ENCODE measurements at regions not wholly inside any gene's neighbourhood (a gene's known extent, or its start where the extent isn't known, plus 50 kb on each side); places are given as distances from the start of the nearest gene placed in this dataset.

DNA sequence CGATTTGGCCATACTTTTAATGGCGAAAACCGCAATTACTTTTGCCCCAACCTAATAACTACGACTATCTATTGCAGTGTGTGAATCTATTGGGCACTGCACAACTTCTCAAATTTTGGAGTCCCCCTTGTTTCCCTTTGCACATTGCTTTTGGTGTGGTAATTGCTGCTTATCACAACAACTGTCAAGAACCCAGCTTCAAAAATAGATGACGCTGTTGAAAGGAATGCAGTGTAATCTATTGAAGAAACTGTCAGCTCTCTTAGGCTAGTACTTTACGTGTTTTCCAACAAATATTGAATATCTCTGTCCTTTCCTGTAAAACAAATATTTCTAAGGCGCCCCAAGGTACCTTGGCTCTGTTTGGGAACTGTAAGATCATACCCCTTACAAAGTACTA, 222.8 kb upstream of the UBE2E2 start:
- no peak overlapping the region for H3K4me3 Mint-ChIP-seq (ENCODE audit: unreplicated experiment)
- no peaks in the 10 kb centered on the region for H3K9me3 ChIP-seq
- peaks cover 11% of the 10 kb centered on the region for H3K9me3 Mint-ChIP-seq (ENCODE audit: unreplicated experiment)
- POLR2A ChIA-PET, result no interaction called here
- TF ChIP-seq, protein P1, sequence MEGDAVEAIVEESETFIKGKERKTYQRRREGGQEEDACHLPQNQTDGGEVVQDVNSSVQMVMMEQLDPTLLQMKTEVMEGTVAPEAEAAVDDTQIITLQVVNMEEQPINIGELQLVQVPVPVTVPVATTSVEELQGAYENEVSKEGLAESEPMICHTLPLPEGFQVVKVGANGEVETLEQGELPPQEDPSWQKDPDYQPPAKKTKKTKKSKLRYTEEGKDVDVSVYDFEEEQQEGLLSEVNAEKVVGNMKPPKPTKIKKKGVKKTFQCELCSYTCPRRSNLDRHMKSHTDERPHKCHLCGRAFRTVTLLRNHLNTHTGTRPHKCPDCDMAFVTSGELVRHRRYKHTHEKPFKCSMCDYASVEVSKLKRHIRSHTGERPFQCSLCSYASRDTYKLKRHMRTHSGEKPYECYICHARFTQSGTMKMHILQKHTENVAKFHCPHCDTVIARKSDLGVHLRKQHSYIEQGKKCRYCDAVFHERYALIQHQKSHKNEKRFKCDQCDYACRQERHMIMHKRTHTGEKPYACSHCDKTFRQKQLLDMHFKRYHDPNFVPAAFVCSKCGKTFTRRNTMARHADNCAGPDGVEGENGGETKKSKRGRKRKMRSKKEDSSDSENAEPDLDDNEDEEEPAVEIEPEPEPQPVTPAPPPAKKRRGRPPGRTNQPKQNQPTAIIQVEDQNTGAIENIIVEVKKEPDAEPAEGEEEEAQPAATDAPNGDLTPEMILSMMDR (IDR thresholded peaks at IDR 0.05; ENCODE audit: insufficient read depth in 1 of 2, low read depth in 1 of 2, low read length in 1 of 2, severe bottlenecking in 1 of 2, unreplicated experiment in 1 of 2), result no peak
- peaks cover 13% of the 10 kb centered on the region for H3K4me1 ChIP-seq
- H3K36me3 Mint-ChIP-seq (ENCODE audit: insufficient read depth, unreplicated experiment), result no peaks in the 10 kb centered on the region
- H3K27me3 ChIP-seq (replicated peaks; ENCODE audit: control insufficient read depth, insufficient read depth, low read length), result no peaks in the 10 kb centered on the region
- no TSS peak for BruUV-seq (replicated peaks)
- CTCF ChIA-PET, result no interaction called here
- H3K36me3 ChIP-seq (ENCODE audit: control insufficient read depth, insufficient read depth, low read length), result no peaks in the 10 kb centered on the region
- H3K27me3 Mint-ChIP-seq (ENCODE audit: insufficient read depth, unreplicated experiment), result peaks cover 2% of the 10 kb centered on the region
- no peak overlapping the region for H3K4me3 ChIP-seq (ENCODE audit: low read depth, low read length)
- intact Hi-C loops (cut with micrococcal nuclease; ENCODE audit: unreplicated experiment), result no loop called here
- peak in 1 of 2 experiments; percentile 5 for DNase-seq
- H3K27ac Mint-ChIP-seq (ENCODE audit: unreplicated experiment), result no peak overlapping the region
- peaks cover 7% of the 10 kb centered on the region for H3K4me1 Mint-ChIP-seq (ENCODE audit: low read depth, unreplicated experiment)

GRCh38 chr3:22981166-22981565, 222.0 kb upstream of the UBE2E2 start:
- Histone ChIP-seq H3K4me3 (ENCODE audit: low read depth, low read length) (no peak overlapping the region), H3K36me3 (ENCODE audit: control insufficient read depth, insufficient read depth, low read length) (no peaks in the 10 kb centered on the region), H3K27me3 (replicated peaks; ENCODE audit: control insufficient read depth, insufficient read depth, low read length) (no peaks in the 10 kb centered on the region), H3K4me1 (peaks cover 13% of the 10 kb centered on the region), H3K9me3 (no peaks in the 10 kb centered on the region)
- Mint-ChIP-seq H3K4me1 (ENCODE audit: low read depth, unreplicated experiment) (peaks cover 7% of the 10 kb centered on the region), H3K27ac (ENCODE audit: unreplicated experiment) (no peak overlapping the region), H3K27me3 (ENCODE audit: insufficient read depth, unreplicated experiment) (peaks cover 2% of the 10 kb centered on the region), H3K36me3 (ENCODE audit: insufficient read depth, unreplicated experiment) (no peaks in the 10 kb centered on the region), H3K4me3 (ENCODE audit: unreplicated experiment) (no peak overlapping the region), H3K9me3 (ENCODE audit: unreplicated experiment) (peaks cover 12% of the 10 kb centered on the region)
- no peak for DNase-seq
- intact Hi-C loops (cut with micrococcal nuclease; ENCODE audit: unreplicated experiment), result no loop called here
- CTCF ChIA-PET, result no interaction called here
- BruUV-seq (replicated peaks), result no TSS peak
- TF ChIP-seq, protein P1 (IDR thresholded peaks at IDR 0.05; ENCODE audit: insufficient read depth in 1 of 2, low read depth in 1 of 2, low read length in 1 of 2, severe bottlenecking in 1 of 2, unreplicated experiment in 1 of 2), result no peak
- POLR2A ChIA-PET, result no interaction called here

GRCh38 chr3:22981861-22982260, 221.3 kb upstream of the UBE2E2 start:
- peaks cover 13% of the 10 kb centered on the region for H3K4me1 ChIP-seq
- H3K36me3 ChIP-seq (ENCODE audit: control insufficient read depth, insufficient read depth, low read length), result no peaks in the 10 kb centered on the region
- H3K4me3 ChIP-seq (ENCODE audit: low read depth, low read length), result no peak overlapping the region
- intact Hi-C loops (cut with micrococcal nuclease; ENCODE audit: unreplicated experiment), result no loop called here
- CTCF ChIA-PET, result no interaction called here
- TF ChIP-seq, protein P1 (IDR thresholded peaks at IDR 0.05; ENCODE audit: insufficient read depth in 1 of 2, low read depth in 1 of 2, low read length in 1 of 2, severe bottlenecking in 1 of 2, unreplicated experiment in 1 of 2), result no peak
- Mint-ChIP-seq H3K36me3 (ENCODE audit: insufficient read depth, unreplicated experiment) (no peaks in the 10 kb centered on the region), H3K9me3 (ENCODE audit: unreplicated experiment) (peaks cover 12% of the 10 kb centered on the region), H3K4me3 (ENCODE audit: unreplicated experiment) (no peak overlapping the region), H3K27me3 (ENCODE audit: insufficient read depth, unreplicated experiment) (peaks cover 2% of the 10 kb centered on the region), H3K4me1 (ENCODE audit: low read depth, unreplicated experiment) (peaks cover 7% of the 10 kb centered on the region), H3K27ac (ENCODE audit: unreplicated experiment) (no peak overlapping the region)
- BruUV-seq (replicated peaks), result no TSS peak
- no peaks in the 10 kb centered on the region for H3K27me3 ChIP-seq (replicated peaks; ENCODE audit: control insufficient read depth, insufficient read depth, low read length)
- POLR2A ChIA-PET, result no interaction called here
- no peaks in the 10 kb centered on the region for H3K9me3 ChIP-seq
- DNase-seq, result no peak

All from Caco-2 (cell line).